Karpas-422 (cell line): ENCODE measurements at regions not wholly inside any gene's neighbourhood (a gene's known extent, or its start where the extent isn't known, plus 50 kb on each side); places are given as distances from the start of the nearest gene placed in this dataset.
"Not testable (repeated sequence)": the region's sequence is repeated elsewhere in the genome, so short reads cannot be mapped to it uniquely, and the experiment has no call there.

Source experiments
- DNase-seq: peaks from one replicate; pipeline ENCODE4 v3.0.0-alpha.2; 2015
- H2AFZ ChIP-seq: fragments of 200-600 bp; sonication (generic); 2 replicates; pipeline ENCODE4 v1.6.1; 2014; ENCODE audit warnings: antibody characterized with exemption, low read length, mixed read lengths
- H3K27ac ChIP-seq: fragments of 200-600 bp; sonication (generic); 2 replicates; pipeline ENCODE4 v1.5.1; 2014; ENCODE audit warnings: mild to moderate bottlenecking, low read length, moderate library complexity
- H3K27me3 ChIP-seq: fragments of 200-600 bp; sonication (generic); 2 replicates; pipeline ENCODE4 v1.6.1; 2014; ENCODE audit warnings: low read length, mixed read lengths
- H3K36me3 ChIP-seq: fragments of 200-600 bp; sonication (generic); 2 replicates; pipeline ENCODE4 v1.6.1; 2014; ENCODE audit warnings: low read length, mixed read lengths; ENCODE audit not compliant: insufficient read depth
- H3K4me1 ChIP-seq: fragments of 200-600 bp; sonication (generic); 2 replicates; pipeline ENCODE4 v1.6.1; 2014; ENCODE audit warnings: mild to moderate bottlenecking, low read length, mixed read lengths
- H3K4me2 ChIP-seq: fragments of 200-600 bp; sonication (generic); 2 replicates; pipeline ENCODE4 v1.6.1; 2014; ENCODE audit warnings: low read length, low read depth, mild to moderate bottlenecking; ENCODE audit not compliant: poor library complexity, severe bottlenecking
- H3K4me3 ChIP-seq: fragments of 200-600 bp; sonication (generic); 2 replicates; pipeline ENCODE4 v1.5.1; 2014; ENCODE audit warnings: mild to moderate bottlenecking, antibody characterized with exemption, low read length, mixed read lengths
- H3K79me2 ChIP-seq: fragments of 200-600 bp; sonication (generic); 2 replicates; pipeline ENCODE4 v1.6.1; 2014; ENCODE audit warnings: mild to moderate bottlenecking, low read length, mixed read lengths
- H3K9ac ChIP-seq: fragments of 200-600 bp; sonication (generic); 2 replicates; pipeline ENCODE4 v1.6.0; 2014; ENCODE audit warnings: low read length
- H3K9me2 ChIP-seq: fragments of 200-600 bp; sonication (generic), shearing (Covaris generic); replicated peaks from 2 replicates; pipeline ENCODE4 v1.6.0; 2014; ENCODE audit warnings: mild to moderate bottlenecking, low read length, moderate library complexity; ENCODE audit not compliant: insufficient read depth
- H3K9me3 ChIP-seq: fragments of 300-700, 200-600 bp; sonication (generic); 2 replicates; pipeline ENCODE4 v1.6.1; 2014; ENCODE audit warnings: low read length, mixed read lengths
- H4K20me1 ChIP-seq: fragments of 200-600 bp; sonication (generic); 2 replicates; pipeline ENCODE4 v1.6.1; 2014; ENCODE audit warnings: mild to moderate bottlenecking, antibody characterized with exemption, low read length, low read depth; ENCODE audit not compliant: insufficient read depth

DNA sequence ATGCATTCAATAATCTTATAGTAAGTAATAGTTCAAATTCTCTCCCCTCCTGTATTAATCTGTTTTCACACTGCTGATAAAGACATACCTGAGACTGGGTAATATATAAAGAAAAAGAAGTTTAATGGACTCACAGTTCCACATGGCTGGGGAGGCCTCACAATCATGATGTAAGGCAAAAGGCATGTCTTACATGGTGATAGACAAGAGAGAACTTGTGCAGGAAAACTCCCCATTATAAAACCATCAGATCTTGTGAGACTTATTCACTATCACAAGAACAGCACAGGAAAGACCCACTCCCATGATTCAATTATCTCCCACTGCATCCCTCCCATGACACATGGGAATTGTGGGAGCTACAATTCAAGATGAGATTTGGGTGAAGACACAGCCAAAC lies 199.9 kb upstream of the PCSK5 start:
- H3K9ac ChIP-seq, H3K27ac ChIP-seq, H3K4me3 ChIP-seq, H3K4me2 ChIP-seq, DNase-seq, H3K27me3 ChIP-seq, H3K9me3 ChIP-seq, H3K36me3 ChIP-seq, H2AFZ ChIP-seq, H3K9me2 ChIP-seq, H4K20me1 ChIP-seq, H3K79me2 ChIP-seq: not testable (repeated sequence)
- peaks cover 13% of the 10 kb centered on the region for H3K4me1 ChIP-seq

DNA sequence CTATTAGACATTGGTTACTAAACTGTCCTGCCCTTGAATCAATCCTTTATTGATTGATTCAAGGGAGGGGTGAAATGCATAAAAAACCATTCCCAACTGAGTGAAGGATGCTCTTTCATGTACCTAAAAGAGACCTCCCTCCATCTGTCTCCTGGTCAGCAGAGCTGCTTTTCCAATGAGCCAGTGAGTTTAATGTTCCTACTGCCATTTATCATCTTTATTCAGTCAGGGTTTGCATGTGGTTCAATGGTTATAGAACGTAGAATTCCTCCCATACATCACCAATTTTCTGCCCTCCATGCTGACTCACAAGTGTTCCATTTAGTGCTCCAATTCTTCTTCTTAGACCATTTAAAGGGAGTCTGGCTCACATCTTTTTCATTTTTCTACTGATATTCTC lies 199.1 kb upstream of the PCSK5 start:
- H3K9ac ChIP-seq = no peak overlapping the region
- peaks cover 13% of the 10 kb centered on the region for H3K4me1 ChIP-seq
- H3K9me3 ChIP-seq = no peaks in the 10 kb centered on the region
- no peak overlapping the region for H3K27ac ChIP-seq
- H3K36me3 ChIP-seq = no peaks in the 10 kb centered on the region
- H3K4me3 ChIP-seq = no peak overlapping the region
- no peaks in the 10 kb centered on the region for H3K27me3 ChIP-seq
- H4K20me1 ChIP-seq = no peaks in the 10 kb centered on the region
- H3K4me2 ChIP-seq = no peak overlapping the region
- no peaks in the 10 kb centered on the region for H3K79me2 ChIP-seq
- H2AFZ ChIP-seq = no peak overlapping the region
- no peak for DNase-seq
- H3K9me2 ChIP-seq = no peaks in the 10 kb centered on the region

DNA sequence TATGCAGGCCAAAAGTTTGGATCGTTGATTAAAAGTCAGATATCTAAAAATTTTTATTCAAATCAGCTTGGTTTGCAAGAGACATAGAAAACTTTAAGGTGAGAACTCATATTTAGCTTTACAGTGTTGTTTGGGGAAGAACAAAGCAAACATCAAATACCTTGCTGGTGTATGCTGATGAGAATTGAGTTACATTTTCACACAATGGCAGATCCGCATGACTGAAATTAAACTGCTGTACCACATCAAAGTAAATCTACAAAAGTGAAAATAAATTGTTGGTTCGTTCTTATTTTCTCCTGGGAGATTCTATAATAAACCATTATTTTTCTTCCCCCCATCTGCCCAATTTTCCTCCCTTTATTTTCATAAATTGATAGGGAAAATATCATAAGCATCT lies 198.2 kb upstream of the PCSK5 start:
- no peaks in the 10 kb centered on the region for H3K79me2 ChIP-seq
- H3K9me2 ChIP-seq = no peaks in the 10 kb centered on the region
- no peaks in the 10 kb centered on the region for H3K9me3 ChIP-seq
- H2AFZ ChIP-seq = no peak overlapping the region
- H3K36me3 ChIP-seq = no peaks in the 10 kb centered on the region
- H3K4me1 ChIP-seq = peaks cover 11% of the 10 kb centered on the region
- no peak for DNase-seq
- H3K27ac ChIP-seq = no peak overlapping the region
- H3K4me2 ChIP-seq = no peak overlapping the region
- no peak overlapping the region for H3K9ac ChIP-seq
- no peak overlapping the region for H3K4me3 ChIP-seq
- no peaks in the 10 kb centered on the region for H4K20me1 ChIP-seq
- H3K27me3 ChIP-seq = no peaks in the 10 kb centered on the region

DNA sequence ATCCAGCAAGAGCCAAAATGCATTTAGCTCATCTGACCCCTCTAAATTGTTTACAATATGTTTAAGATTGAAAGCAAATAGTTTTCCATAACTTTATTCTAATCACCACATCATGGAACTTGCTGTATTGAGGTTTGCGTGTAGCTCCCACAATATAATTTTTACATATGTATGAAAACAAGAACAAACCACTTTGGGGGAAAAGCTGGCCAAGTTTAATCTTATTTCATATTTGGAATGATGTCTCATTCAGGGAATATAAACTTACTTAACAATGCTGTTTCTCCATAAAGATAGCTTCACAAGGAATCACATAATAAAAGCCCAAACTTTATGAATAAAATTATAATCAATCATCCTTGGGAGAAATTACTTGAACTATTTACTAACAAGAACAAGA lies 194.6 kb upstream of the PCSK5 start:
- Histone ChIP-seq H3K79me2 (no peaks in the 10 kb centered on the region), H3K4me3 (no peak overlapping the region), H3K4me2 (no peak overlapping the region), H3K4me1 (no peaks in the 10 kb centered on the region), H3K9ac (no peak overlapping the region), H4K20me1 (no peaks in the 10 kb centered on the region), H2AFZ (no peak overlapping the region), H3K27ac (no peak overlapping the region), H3K27me3 (no peaks in the 10 kb centered on the region), H3K9me3 (no peaks in the 10 kb centered on the region), H3K9me2 (no peaks in the 10 kb centered on the region), H3K36me3 (no peaks in the 10 kb centered on the region)
- DNase-seq = no peak

DNA sequence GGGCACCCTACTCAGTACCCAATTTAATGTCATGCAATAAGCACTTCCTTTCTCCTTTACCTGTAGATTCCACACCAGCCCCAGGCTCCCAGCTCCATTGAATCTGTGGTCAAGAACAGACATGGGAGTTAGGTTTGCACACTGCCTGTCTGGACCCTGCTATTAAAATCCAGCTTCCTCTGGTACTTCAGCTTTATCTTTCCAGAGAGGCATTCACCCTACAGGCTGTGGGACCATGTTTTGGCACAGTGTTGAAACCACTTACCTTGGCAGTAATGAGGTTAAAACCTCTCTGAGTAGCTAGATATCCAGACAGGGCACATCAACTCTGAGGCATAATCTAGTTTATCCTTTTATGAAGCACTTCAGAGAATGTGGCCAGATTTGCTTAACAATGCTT lies 191.5 kb upstream of the PCSK5 start:
- DNase-seq = no peak
- Histone ChIP-seq H4K20me1 (no peaks in the 10 kb centered on the region), H3K9ac (no peak overlapping the region), H3K36me3 (no peaks in the 10 kb centered on the region), H3K79me2 (no peaks in the 10 kb centered on the region), H3K4me3 (no peak overlapping the region), H3K9me3 (no peaks in the 10 kb centered on the region), H2AFZ (no peak overlapping the region), H3K27ac (no peak overlapping the region), H3K27me3 (no peaks in the 10 kb centered on the region), H3K4me2 (no peak overlapping the region), H3K4me1 (no peaks in the 10 kb centered on the region), H3K9me2 (no peaks in the 10 kb centered on the region)

DNA sequence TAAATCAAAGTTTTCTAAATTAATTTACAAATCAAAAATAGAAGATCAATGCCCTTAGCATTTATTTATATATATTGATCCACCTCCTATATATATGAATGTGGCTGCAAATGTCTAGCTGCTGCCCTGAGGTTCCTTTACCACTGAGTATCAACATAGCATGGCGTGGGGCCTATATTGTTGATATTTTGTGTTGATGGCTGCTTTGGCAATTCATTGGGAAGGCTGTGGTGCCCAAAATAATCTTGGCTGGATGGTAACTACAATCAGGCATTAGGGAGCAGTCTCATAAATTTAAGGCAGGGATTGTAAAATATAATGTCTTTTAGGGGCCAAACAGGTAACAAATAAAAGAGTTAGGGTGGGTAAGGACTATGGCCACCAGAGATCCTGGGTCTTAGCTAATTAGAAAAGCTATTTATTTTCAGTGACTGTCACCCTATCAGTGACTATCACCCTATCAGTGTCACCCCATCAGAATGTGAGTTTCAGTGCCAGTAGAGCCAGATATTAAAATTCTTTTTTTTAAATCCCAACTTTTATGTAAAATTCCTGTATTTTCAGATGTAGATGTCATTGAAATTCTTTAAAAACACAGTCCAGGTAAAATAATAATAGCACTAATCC lies 190.7 kb upstream of the PCSK5 start:
- H3K9me3 ChIP-seq = no peaks in the 10 kb centered on the region
- no peak overlapping the region for H3K9ac ChIP-seq
- H3K27ac ChIP-seq = no peak overlapping the region
- H3K27me3 ChIP-seq = no peaks in the 10 kb centered on the region
- H3K4me3 ChIP-seq = no peak overlapping the region
- no peaks in the 10 kb centered on the region for H3K79me2 ChIP-seq
- H4K20me1 ChIP-seq = no peaks in the 10 kb centered on the region
- H3K9me2 ChIP-seq = no peaks in the 10 kb centered on the region
- H3K4me1 ChIP-seq = no peaks in the 10 kb centered on the region
- H3K36me3 ChIP-seq = no peaks in the 10 kb centered on the region
- no peak for DNase-seq
- H2AFZ ChIP-seq = no peak overlapping the region
- H3K4me2 ChIP-seq = no peak overlapping the region

DNA sequence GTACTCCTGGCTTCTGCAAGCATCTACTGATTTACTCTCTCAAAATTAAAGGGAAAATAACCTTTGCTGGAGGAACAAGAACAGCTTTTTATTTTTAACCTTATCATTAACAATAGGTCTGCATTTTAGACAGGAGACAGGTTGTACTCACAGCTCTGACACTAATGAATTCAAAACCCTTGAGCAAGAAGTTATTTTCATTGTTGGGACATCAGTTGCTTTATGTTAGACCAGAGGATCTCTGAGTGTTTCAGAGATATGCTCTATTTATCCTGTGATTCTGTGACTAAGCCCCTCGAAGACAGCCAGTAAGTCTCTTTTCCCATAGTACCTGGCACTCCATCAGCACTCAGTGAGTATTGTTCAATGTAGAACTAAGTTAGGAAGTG lies 190.2 kb upstream of the PCSK5 start:
- no peaks in the 10 kb centered on the region for H3K9me2 ChIP-seq
- no peak for DNase-seq
- H3K4me2 ChIP-seq = no peak overlapping the region
- H3K27me3 ChIP-seq = no peaks in the 10 kb centered on the region
- H4K20me1 ChIP-seq = no peaks in the 10 kb centered on the region
- no peaks in the 10 kb centered on the region for H3K79me2 ChIP-seq
- no peak overlapping the region for H2AFZ ChIP-seq
- H3K9ac ChIP-seq = no peak overlapping the region
- no peaks in the 10 kb centered on the region for H3K9me3 ChIP-seq
- H3K4me3 ChIP-seq = no peak overlapping the region
- H3K4me1 ChIP-seq = no peaks in the 10 kb centered on the region
- no peaks in the 10 kb centered on the region for H3K36me3 ChIP-seq
- H3K27ac ChIP-seq = no peak overlapping the region

DNA sequence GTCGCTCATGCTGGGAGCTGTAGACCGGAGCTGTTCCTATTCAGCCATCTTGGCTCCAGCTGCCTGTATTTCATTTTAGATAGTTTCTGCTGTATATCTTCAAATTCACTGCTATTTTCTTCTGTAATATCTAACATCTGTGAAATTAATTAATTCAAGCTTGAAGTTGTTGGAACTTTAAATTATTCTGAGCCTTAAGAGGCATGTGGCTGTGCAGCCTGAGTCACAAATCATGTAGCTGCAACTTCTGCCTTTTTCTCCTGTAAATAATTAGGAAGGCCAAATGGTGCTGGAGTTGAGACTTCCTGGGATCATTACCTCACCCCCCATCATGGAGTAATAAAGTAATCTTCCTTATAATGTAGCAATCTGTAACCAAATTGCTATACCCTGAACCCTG lies 183.3 kb upstream of the PCSK5 start:
- no peak for DNase-seq
- Histone ChIP-seq H3K4me2 (no peak overlapping the region), H3K4me3 (no peak overlapping the region), H3K27me3 (no peaks in the 10 kb centered on the region; the same call in 1 of the 2 replicates), H3K9ac (no peak overlapping the region), H3K9me3 (no peaks in the 10 kb centered on the region), H3K27ac (no peak overlapping the region), H3K36me3 (no peaks in the 10 kb centered on the region), H3K79me2 (no peaks in the 10 kb centered on the region), H4K20me1 (no peaks in the 10 kb centered on the region), H3K9me2 (no peaks in the 10 kb centered on the region), H2AFZ (no peak overlapping the region), H3K4me1 (no peaks in the 10 kb centered on the region)

DNA sequence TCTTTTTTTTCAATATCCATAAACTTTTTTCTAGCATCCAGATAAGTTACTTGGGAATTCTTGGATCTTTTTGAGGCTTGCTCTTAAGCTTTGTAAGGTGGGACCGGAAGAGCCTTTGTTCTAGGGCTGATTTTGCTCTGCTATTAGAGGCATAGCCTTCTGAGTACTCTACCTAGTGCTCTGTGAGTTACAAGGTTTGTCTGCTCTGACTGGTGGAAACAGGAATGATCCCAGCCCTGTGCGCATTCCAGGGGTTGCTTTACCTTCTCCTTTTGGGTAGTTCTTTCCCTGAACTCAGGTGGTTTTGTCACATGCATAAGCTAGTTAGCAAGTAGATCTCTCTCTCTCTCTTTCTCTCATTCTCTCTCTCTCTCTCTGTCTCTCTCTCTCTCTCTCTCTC lies 180.8 kb upstream of the PCSK5 start:
- H3K9ac ChIP-seq = no peak overlapping the region
- H3K27ac ChIP-seq = no peak overlapping the region
- no peaks in the 10 kb centered on the region; the same call in 1 of the 2 replicates for H3K27me3 ChIP-seq
- no peaks in the 10 kb centered on the region for H3K36me3 ChIP-seq
- no peaks in the 10 kb centered on the region for H4K20me1 ChIP-seq
- no peak for DNase-seq
- no peaks in the 10 kb centered on the region for H3K9me3 ChIP-seq
- H3K4me1 ChIP-seq = no peaks in the 10 kb centered on the region
- no peaks in the 10 kb centered on the region for H3K9me2 ChIP-seq
- no peak overlapping the region for H2AFZ ChIP-seq
- no peaks in the 10 kb centered on the region for H3K79me2 ChIP-seq
- no peak overlapping the region for H3K4me2 ChIP-seq
- H3K4me3 ChIP-seq = no peak overlapping the region
